GM12878 (cell line): ENCODE measurements at regions not wholly inside any gene's neighbourhood (a gene's known extent, or its start where the extent isn't known, plus 50 kb on each side); places are given as distances from the start of the nearest gene placed in this dataset.

Experiments used
- ATAC-seq: fragments of 200-7000 bp; cut with Tn5 transposase; 3 replicates; pipeline ENCODE4 v1.9.1; 2020; ENCODE audit warnings: mild to moderate bottlenecking, moderate library complexity
- BruUV-seq: library from RNA; stranded (reverse); fragments of 400-500 nt; replicated peaks from 2 replicates; lab custom pipeline; 2021; lab: Mats Ljungman, UMichigan
- CTCF ChIA-PET: fragments of 300-600 bp; sonication (Branson Sonifier 250); formaldehyde crosslinking; extraction: SDS; loops from one replicate; lab custom pipeline; 2021; ENCODE audit warnings: inconsistent platforms; lab: Yijun Ruan, JAX
- POLR2A ChIA-PET: fragments of 350-600 bp; formaldehyde crosslinking; extraction: SDS; loops from one replicate; lab custom pipeline; 2021; ENCODE audit warnings: inconsistent platforms; lab: Charles Lee
- RAD21 ChIA-PET: fragments of 300-600 bp; sonication (Branson Sonifier 250); formaldehyde crosslinking; loops from one replicate; lab custom pipeline; 2023; ENCODE audit warnings: antibody characterized with exemption; ENCODE audit not compliant: unreplicated experiment; lab: Charles Lee
- SMC1A ChIA-PET: fragments of 300-600 bp; sonication (Branson Sonifier 250); formaldehyde crosslinking; loops from one replicate; lab custom pipeline; 2023; ENCODE audit not compliant: unreplicated experiment, uncharacterized antibody; lab: Charles Lee
- DNase-seq: peaks from one replicate; pipeline ENCODE4 v3.0.0-alpha.2; 2011; ENCODE audit warnings: low read depth, low spot score
- FAIRE-seq: peaks from 3 replicates; lab custom pipeline; 2011; peaks lifted over from hg19 to GRCh38; lab: Jason Lieb, UNC
- H2AFZ ChIP-seq: 2 replicates; pipeline ENCODE4 v1.6.0; 2011; ENCODE audit warnings: low read depth, low read length, control low read depth; ENCODE audit not compliant: control insufficient read depth
- H3K27ac ChIP-seq: 2 replicates; pipeline ENCODE4 v1.5.1; 2011; ENCODE audit warnings: control low read depth; ENCODE audit not compliant: control insufficient read depth, insufficient read depth
- H3K27me3 ChIP-seq, 2 experiments: replicated peaks in 1 of 2; 2 replicates each; pipeline versions ENCODE4 v1.6.0 to v1.6.1; 2011; ENCODE audit warnings: low read length in 1 of 2; ENCODE audit not compliant: control insufficient read depth in 2 of 2, insufficient read depth in 2 of 2
- H3K36me3 ChIP-seq, 2 experiments: 2 replicates each; pipeline ENCODE4 v1.5.1; 2011; ENCODE audit warnings: low read length in 1 of 2; ENCODE audit not compliant: control insufficient read depth in 2 of 2, insufficient read depth in 2 of 2
- H3K4me1 ChIP-seq: 2 replicates; pipeline ENCODE4 v1.6.1; 2011; ENCODE audit warnings: mild to moderate bottlenecking, low read length, moderate library complexity, mixed read lengths; ENCODE audit not compliant: control insufficient read depth, insufficient read depth
- H3K4me2 ChIP-seq: 2 replicates; pipeline ENCODE4 v1.6.0; 2011; ENCODE audit warnings: control low read depth; ENCODE audit not compliant: control insufficient read depth, insufficient read depth
- H3K4me3 ChIP-seq: fragments of 200-600 bp; sonication (generic); 2 replicates; pipeline ENCODE4 v1.5.1; 2016
- H3K79me2 ChIP-seq: 2 replicates; pipeline ENCODE4 v1.6.0; 2011; ENCODE audit warnings: low read length; ENCODE audit not compliant: control insufficient read depth, insufficient read depth
- H3K9ac ChIP-seq: 2 replicates; pipeline ENCODE4 v1.8.0; 2011; ENCODE audit warnings: low read length, control low read depth, mixed read lengths; ENCODE audit not compliant: control insufficient read depth, insufficient read depth
- H3K9me3 ChIP-seq: replicated peaks from 3 replicates; pipeline ENCODE4 v1.5.1; 2011; ENCODE audit warnings: mild to moderate bottlenecking, low read length; ENCODE audit not compliant: control insufficient read depth, insufficient read depth
- H4K20me1 ChIP-seq: 2 replicates; pipeline ENCODE4 v1.6.0; 2011; ENCODE audit not compliant: control insufficient read depth, insufficient read depth
- BCL3 ChIP-seq: IDR thresholded peaks from 2 replicates; pipeline ENCODE4 v1.6.1; 2011; ENCODE audit warnings: borderline replicate concordance, low read depth, mild to moderate bottlenecking, moderate library complexity, low read length; ENCODE audit not compliant: insufficient read depth, poor library complexity, severe bottlenecking
- E4F1 ChIP-seq: fragments of 450-650 bp; IDR thresholded peaks from 2 replicates; pipeline ENCODE4 v1.6.1; 2018; ENCODE audit warnings: borderline replicate concordance, mild to moderate bottlenecking; ENCODE audit not compliant: partially characterized antibody
- HSF1 ChIP-seq: fragments of 150-350 bp; IDR thresholded peaks from 2 replicates; pipeline ENCODE4 v1.6.1; 2014; ENCODE audit warnings: mild to moderate bottlenecking, low read depth, low read length
- KLF5 ChIP-seq: fragments of 450-650 bp; IDR thresholded peaks from 2 replicates; pipeline ENCODE4 v1.6.1; 2014; ENCODE audit warnings: mild to moderate bottlenecking; ENCODE audit not compliant: partially characterized antibody
- MEF2B ChIP-seq: fragments of 450-650 bp; IDR thresholded peaks from 2 replicates; pipeline ENCODE4 v1.6.1; 2018; ENCODE audit warnings: mild to moderate bottlenecking, moderate library complexity; ENCODE audit not compliant: partially characterized antibody, poor library complexity, severe bottlenecking
- NR2F1 ChIP-seq: fragments of 450-650 bp; conservative IDR thresholded peaks from 2 replicates; pipeline ENCODE4 v1.6.1; 2017; ENCODE audit warnings: mild to moderate bottlenecking
- RAD51 ChIP-seq: fragments of 450-650 bp; IDR thresholded peaks from 2 replicates; pipeline ENCODE4 v1.6.1; 2016; ENCODE audit warnings: moderate library complexity, mild to moderate bottlenecking, inconsistent platforms
- RCOR1 ChIP-seq: conservative IDR thresholded peaks from 2 replicates; pipeline ENCODE4 v1.6.1; 2012; ENCODE audit warnings: low read depth, low read length, improper control_type of control experiment
- TBL1XR1 ChIP-seq: IDR thresholded peaks from 2 replicates; pipeline ENCODE4 v1.6.1; 2012; ENCODE audit warnings: low read depth, low read length, improper control_type of control experiment
- WGBS: methylation state at CpG from one replicate; pipeline ENCODE4 v1.1.6; 2016; ENCODE audit warnings: low lambda C conversion rate; ENCODE audit not compliant: insufficient replicate concordance, insufficient coverage; ENCODE audit errors: missing lambda C conversion rate; 5-methylcytosine and 5-hydroxymethylcytosine counted together
- in situ Hi-C: fragments of 300-500 bp; cut with MboI; formaldehyde crosslinking; loops from 9 replicates; pipeline ENCODE4 v1.14.3; 2018; ENCODE audit warnings: mixed read lengths
- intact Hi-C: fragments of 100-400 bp; cut with micrococcal nuclease; formaldehyde crosslinking; loops from one replicate; pipeline ENCODE4 v1.14.2; 2022; ENCODE audit not compliant: unreplicated experiment
- TF ChIP-seq, protein P1 (sequence below): fragments of 450-650 bp; formaldehyde crosslinking; IDR thresholded peaks from 2 replicates; pipeline ENCODE4 v1.4.0; 2022; ENCODE audit warnings: mild to moderate bottlenecking, moderate library complexity
- TF ChIP-seq, protein P2 (sequence below): IDR thresholded peaks from 2 replicates; pipeline ENCODE4 v1.6.1; 2011; ENCODE audit warnings: low read depth, low read length, improper control_type of control experiment, borderline replicate concordance
- TF ChIP-seq, protein P3 (sequence below): IDR thresholded peaks from 2 replicates; pipeline ENCODE4 v1.6.1; 2012; ENCODE audit warnings: low read depth, low read length, improper control_type of control experiment

DNA sequence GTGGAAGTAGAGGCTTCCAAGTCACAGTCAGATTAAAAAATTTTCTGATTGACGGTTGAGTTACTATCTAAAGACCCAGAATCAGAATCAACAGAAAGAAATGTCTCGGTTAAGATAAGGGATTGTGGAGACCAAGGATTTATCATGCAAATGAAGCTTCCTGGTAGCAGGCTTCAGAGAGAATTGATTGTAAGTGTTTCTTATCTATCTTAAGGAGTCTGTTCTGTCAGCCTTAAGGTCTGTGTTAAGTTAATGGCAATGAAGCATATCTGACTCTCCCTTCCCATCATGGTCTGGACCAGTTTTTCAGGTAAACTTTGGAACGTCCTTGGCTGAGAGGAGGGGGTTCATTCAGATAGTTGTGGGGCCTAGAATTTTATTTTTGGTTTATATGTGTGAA is 780.2 kb downstream of the FAM133A start:
- in situ Hi-C loops, result no loop called here
- DNase-seq (no peak), ATAC-seq (no peak), FAIRE-seq (no peak)
- H3K9me3 ChIP-seq, result no peaks in the 10 kb centered on the region
- no peaks in the 10 kb centered on the region for H4K20me1 ChIP-seq
- ChIA-PET CTCF (no interaction called here), SMC1A (no interaction called here), POLR2A (interaction anchor here (0.7 kb wide), 1 partner anchor 25 kb away, joined by 3 read pairs; no protein-coding TSS in a partner anchor), RAD21 (no interaction called here)
- H3K36me3 ChIP-seq, result no peaks in the 10 kb centered on the region
- no peak overlapping the region for H2AFZ ChIP-seq
- H3K27ac ChIP-seq, result no peak overlapping the region
- H3K79me2 ChIP-seq, result no peaks in the 10 kb centered on the region
- no TSS peak for BruUV-seq
- no peak overlapping the region for H3K4me3 ChIP-seq
- no peak overlapping the region for H3K9ac ChIP-seq
- no peak overlapping the region for H3K4me2 ChIP-seq
- intact Hi-C loops, result no loop called here
- WGBS, result 18% methylated on average over 3 of the region's 3 CpGs
- no peaks in the 10 kb centered on the region for H3K27me3 ChIP-seq
- H3K4me1 ChIP-seq, result no peaks in the 10 kb centered on the region
- TF ChIP-seq E4F1 (no peak), KLF5 (no peak), HSF1 (no peak), RAD51 (no peak), BCL3 (no peak), TBL1XR1 (no peak), NR2F1 (no peak), MEF2B (no peak), RCOR1 (no peak)
- TF ChIP-seq, protein P1, sequence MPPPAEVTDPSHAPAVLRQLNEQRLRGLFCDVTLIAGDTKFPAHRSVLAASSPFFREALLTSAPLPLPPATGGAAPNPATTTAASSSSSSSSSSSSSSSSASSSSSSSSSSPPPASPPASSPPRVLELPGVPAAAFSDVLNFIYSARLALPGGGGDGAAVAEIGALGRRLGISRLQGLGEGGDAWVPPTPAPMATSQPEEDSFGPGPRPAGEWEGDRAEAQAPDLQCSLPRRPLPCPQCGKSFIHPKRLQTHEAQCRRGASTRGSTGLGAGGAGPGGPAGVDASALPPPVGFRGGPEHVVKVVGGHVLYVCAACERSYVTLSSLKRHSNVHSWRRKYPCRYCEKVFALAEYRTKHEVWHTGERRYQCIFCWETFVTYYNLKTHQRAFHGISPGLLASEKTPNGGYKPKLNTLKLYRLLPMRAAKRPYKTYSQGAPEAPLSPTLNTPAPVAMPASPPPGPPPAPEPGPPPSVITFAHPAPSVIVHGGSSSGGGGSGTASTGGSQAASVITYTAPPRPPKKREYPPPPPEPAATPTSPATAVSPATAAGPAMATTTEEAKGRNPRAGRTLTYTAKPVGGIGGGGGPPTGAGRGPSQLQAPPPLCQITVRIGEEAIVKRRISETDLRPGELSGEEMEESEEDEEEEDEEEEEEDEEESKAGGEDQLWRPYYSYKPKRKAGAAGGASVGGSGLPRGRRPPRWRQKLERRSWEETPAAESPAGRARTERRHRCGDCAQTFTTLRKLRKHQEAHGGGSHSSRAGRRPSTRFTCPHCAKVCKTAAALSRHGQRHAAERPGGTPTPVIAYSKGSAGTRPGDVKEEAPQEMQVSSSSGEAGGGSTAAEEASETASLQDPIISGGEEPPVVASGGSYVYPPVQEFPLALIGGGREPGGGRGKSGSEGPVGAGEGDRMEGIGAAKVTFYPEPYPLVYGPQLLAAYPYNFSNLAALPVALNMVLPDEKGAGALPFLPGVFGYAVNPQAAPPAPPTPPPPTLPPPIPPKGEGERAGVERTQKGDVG (CRISPR knock-in tag), result no peak
- TF ChIP-seq, protein P2, sequence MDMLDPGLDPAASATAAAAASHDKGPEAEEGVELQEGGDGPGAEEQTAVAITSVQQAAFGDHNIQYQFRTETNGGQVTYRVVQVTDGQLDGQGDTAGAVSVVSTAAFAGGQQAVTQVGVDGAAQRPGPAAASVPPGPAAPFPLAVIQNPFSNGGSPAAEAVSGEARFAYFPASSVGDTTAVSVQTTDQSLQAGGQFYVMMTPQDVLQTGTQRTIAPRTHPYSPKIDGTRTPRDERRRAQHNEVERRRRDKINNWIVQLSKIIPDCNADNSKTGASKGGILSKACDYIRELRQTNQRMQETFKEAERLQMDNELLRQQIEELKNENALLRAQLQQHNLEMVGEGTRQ, result no peak
- TF ChIP-seq, protein P3, sequence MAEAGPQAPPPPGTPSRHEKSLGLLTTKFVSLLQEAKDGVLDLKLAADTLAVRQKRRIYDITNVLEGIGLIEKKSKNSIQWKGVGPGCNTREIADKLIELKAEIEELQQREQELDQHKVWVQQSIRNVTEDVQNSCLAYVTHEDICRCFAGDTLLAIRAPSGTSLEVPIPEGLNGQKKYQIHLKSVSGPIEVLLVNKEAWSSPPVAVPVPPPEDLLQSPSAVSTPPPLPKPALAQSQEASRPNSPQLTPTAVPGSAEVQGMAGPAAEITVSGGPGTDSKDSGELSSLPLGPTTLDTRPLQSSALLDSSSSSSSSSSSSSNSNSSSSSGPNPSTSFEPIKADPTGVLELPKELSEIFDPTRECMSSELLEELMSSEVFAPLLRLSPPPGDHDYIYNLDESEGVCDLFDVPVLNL, result no peak
